ENCODE measurements at regions not wholly inside any gene's neighbourhood (a gene's known extent, or its start where the extent isn't known, plus 50 kb on each side); places are given as distances from the start of the nearest gene placed in this dataset.

GRCh38 chr2:212609479-212609878 lies 70.9 kb upstream of the ERBB4 start:
- Histone ChIP-seq H3K9me3 (ENCODE audit: insufficient read depth, low read depth, low read length) (no peaks in the 10 kb centered on the region), H3K4me2 (ENCODE audit: low read depth, low read length, poor library complexity, severe bottlenecking) (no peak overlapping the region), H2AFZ (ENCODE audit: low read length) (no peak overlapping the region), H3K9me2 (replicated peaks; ENCODE audit: low read depth, low read length) (no peaks in the 10 kb centered on the region), H4K20me1 (ENCODE audit: insufficient read depth, low read length, poor library complexity, severe bottlenecking) (no peaks in the 10 kb centered on the region), H3F3A (ENCODE audit: low read depth) (no peaks in the 10 kb centered on the region), H3K27me3 (ENCODE audit: insufficient read depth, low read length, poor library complexity, severe bottlenecking) (no peaks in the 10 kb centered on the region), H3K9ac (ENCODE audit: low read depth, low read length, poor library complexity, severe bottlenecking) (no peak overlapping the region), H3K4me3 (ENCODE audit: low read length, poor library complexity, severe bottlenecking) (no peak overlapping the region), H3K4me1 (ENCODE audit: insufficient read depth, low read length, poor library complexity, severe bottlenecking) (no peaks in the 10 kb centered on the region), H3K79me2 (ENCODE audit: insufficient read depth, low read length) (no peaks in the 10 kb centered on the region), H3K36me3 (ENCODE audit: insufficient read depth, low read length) (no peaks in the 10 kb centered on the region)
- TF ChIP-seq CTCF (conservative IDR thresholded peaks at IDR 0.05; ENCODE audit: low read length) (no peak), EZH2phosphoT487 (IDR thresholded peaks at IDR 0.05; ENCODE audit: borderline replicate concordance) (no peak)

DNA sequence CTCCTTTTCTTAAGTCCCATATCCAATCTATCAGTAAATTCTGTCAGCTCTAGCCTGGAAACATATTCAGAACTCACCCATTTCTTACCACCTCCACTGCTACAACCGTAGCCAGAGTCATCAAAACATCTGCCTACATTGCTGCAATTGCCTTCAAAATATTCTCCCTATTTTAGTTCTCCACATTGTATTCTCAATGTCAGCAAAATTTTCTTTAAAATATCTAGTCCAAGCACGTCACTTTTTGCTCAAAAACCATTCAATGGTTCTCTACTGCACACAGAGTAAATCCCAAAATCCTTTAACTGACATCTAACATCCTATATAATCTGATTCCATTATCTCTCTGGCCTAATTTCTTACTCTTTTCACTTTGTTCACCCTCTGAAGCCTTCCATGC lies 68.5 kb upstream of the ERBB4 start:
- no peak overlapping the region for H3K4me2 ChIP-seq (ENCODE audit: low read depth, low read length, poor library complexity, severe bottlenecking)
- no peaks in the 10 kb centered on the region for H3K9me2 ChIP-seq (replicated peaks; ENCODE audit: low read depth, low read length)
- no peaks in the 10 kb centered on the region for H4K20me1 ChIP-seq (ENCODE audit: insufficient read depth, low read length, poor library complexity, severe bottlenecking)
- no peaks in the 10 kb centered on the region for H3K9me3 ChIP-seq (ENCODE audit: insufficient read depth, low read depth, low read length)
- H2AFZ ChIP-seq (ENCODE audit: low read length): no peak overlapping the region
- no peak for TF ChIP-seq EZH2phosphoT487 (IDR thresholded peaks at IDR 0.05; ENCODE audit: borderline replicate concordance)
- TF ChIP-seq CTCF (conservative IDR thresholded peaks at IDR 0.05; ENCODE audit: low read length): no peak
- no peaks in the 10 kb centered on the region for H3F3A ChIP-seq (ENCODE audit: low read depth)
- no peaks in the 10 kb centered on the region for H3K36me3 ChIP-seq (ENCODE audit: insufficient read depth, low read length)
- H3K9ac ChIP-seq (ENCODE audit: low read depth, low read length, poor library complexity, severe bottlenecking): no peak overlapping the region
- no peaks in the 10 kb centered on the region for H3K79me2 ChIP-seq (ENCODE audit: insufficient read depth, low read length)
- H3K4me1 ChIP-seq (ENCODE audit: insufficient read depth, low read length, poor library complexity, severe bottlenecking): no peaks in the 10 kb centered on the region
- H3K27me3 ChIP-seq (ENCODE audit: insufficient read depth, low read length, poor library complexity, severe bottlenecking): no peaks in the 10 kb centered on the region
- no peak overlapping the region for H3K4me3 ChIP-seq (ENCODE audit: low read length, poor library complexity, severe bottlenecking)

GRCh38 chr2:212606232-212606631 lies 67.6 kb upstream of the ERBB4 start:
- Histone ChIP-seq H2AFZ (ENCODE audit: low read length) (no peak overlapping the region), H3K79me2 (ENCODE audit: insufficient read depth, low read length) (no peaks in the 10 kb centered on the region), H3K9ac (ENCODE audit: low read depth, low read length, poor library complexity, severe bottlenecking) (no peak overlapping the region), H3K4me3 (ENCODE audit: low read length, poor library complexity, severe bottlenecking) (no peak overlapping the region), H4K20me1 (ENCODE audit: insufficient read depth, low read length, poor library complexity, severe bottlenecking) (no peaks in the 10 kb centered on the region), H3K4me1 (ENCODE audit: insufficient read depth, low read length, poor library complexity, severe bottlenecking) (no peaks in the 10 kb centered on the region), H3K36me3 (ENCODE audit: insufficient read depth, low read length) (no peaks in the 10 kb centered on the region), H3K9me2 (replicated peaks; ENCODE audit: low read depth, low read length) (no peaks in the 10 kb centered on the region), H3K9me3 (ENCODE audit: insufficient read depth, low read depth, low read length) (no peaks in the 10 kb centered on the region), H3K4me2 (ENCODE audit: low read depth, low read length, poor library complexity, severe bottlenecking) (no peak overlapping the region), H3K27me3 (ENCODE audit: insufficient read depth, low read length, poor library complexity, severe bottlenecking) (no peaks in the 10 kb centered on the region), H3F3A (ENCODE audit: low read depth) (no peaks in the 10 kb centered on the region)
- TF ChIP-seq EZH2phosphoT487 (IDR thresholded peaks at IDR 0.05; ENCODE audit: borderline replicate concordance) (no peak), CTCF (conservative IDR thresholded peaks at IDR 0.05; ENCODE audit: low read length) (no peak)
